ENCODE measurements at regions not wholly inside any gene's neighbourhood (a gene's known extent, or its start where the extent isn't known, plus 50 kb on each side); places are given as distances from the start of the nearest gene placed in this dataset.

GRCh38 chr2:196441527-196441926, 198.0 kb upstream of the CCDC150 start:
- TF ChIP-seq, protein P1, sequence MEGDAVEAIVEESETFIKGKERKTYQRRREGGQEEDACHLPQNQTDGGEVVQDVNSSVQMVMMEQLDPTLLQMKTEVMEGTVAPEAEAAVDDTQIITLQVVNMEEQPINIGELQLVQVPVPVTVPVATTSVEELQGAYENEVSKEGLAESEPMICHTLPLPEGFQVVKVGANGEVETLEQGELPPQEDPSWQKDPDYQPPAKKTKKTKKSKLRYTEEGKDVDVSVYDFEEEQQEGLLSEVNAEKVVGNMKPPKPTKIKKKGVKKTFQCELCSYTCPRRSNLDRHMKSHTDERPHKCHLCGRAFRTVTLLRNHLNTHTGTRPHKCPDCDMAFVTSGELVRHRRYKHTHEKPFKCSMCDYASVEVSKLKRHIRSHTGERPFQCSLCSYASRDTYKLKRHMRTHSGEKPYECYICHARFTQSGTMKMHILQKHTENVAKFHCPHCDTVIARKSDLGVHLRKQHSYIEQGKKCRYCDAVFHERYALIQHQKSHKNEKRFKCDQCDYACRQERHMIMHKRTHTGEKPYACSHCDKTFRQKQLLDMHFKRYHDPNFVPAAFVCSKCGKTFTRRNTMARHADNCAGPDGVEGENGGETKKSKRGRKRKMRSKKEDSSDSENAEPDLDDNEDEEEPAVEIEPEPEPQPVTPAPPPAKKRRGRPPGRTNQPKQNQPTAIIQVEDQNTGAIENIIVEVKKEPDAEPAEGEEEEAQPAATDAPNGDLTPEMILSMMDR (IDR thresholded peaks at IDR 0.05) = no peak
- TF ChIP-seq POLR2A (IDR thresholded peaks at IDR 0.05) = no peak
